Brain microvascular endothelial cell (primary cell): ENCODE measurements at regions not wholly inside any gene's neighbourhood (a gene's known extent, or its start where the extent isn't known, plus 50 kb on each side); places are given as distances from the start of the nearest gene placed in this dataset.

Experiments
- DNase-seq: peaks from one replicate; pipeline ENCODE4 v3.0.0-alpha.2; 2020
- H3K27ac ChIP-seq: fragments of 250-450 bp; sonication (Bioruptor Pico); 2 replicates; pipeline ENCODE4 v1.5.1; 2020; ENCODE audit warnings: mild to moderate bottlenecking, moderate library complexity
- H3K27me3 ChIP-seq: fragments of 250-450 bp; sonication (Bioruptor Pico); replicated peaks from 2 replicates; pipeline ENCODE4 v1.5.1; 2020; ENCODE audit warnings: mild to moderate bottlenecking
- H3K36me3 ChIP-seq: fragments of 250-450 bp; sonication (Bioruptor Pico); replicated peaks from 2 replicates; pipeline ENCODE4 v1.5.1; 2020; ENCODE audit warnings: mild to moderate bottlenecking
- H3K4me3 ChIP-seq: 2 replicates; pipeline ENCODE4 v1.5.1; 2011; ENCODE audit warnings: low read depth, mild to moderate bottlenecking, control low read depth, low read length, moderate library complexity
- CTCF ChIP-seq: IDR thresholded peaks from 2 replicates; pipeline ENCODE4 v1.5.1; 2011; ENCODE audit warnings: low read depth, mild to moderate bottlenecking, moderate library complexity, low read length, control low read depth, inconsistent platforms; ENCODE audit errors: missing control alignments
- in situ Hi-C: cut with HindIII; loops from 2 replicates; pipeline ENCODE4 v1.10.0; 2017; ENCODE audit warnings: low sequenced_read_pairs, low pct_ligation_motif_present

- Histone ChIP-seq H3K27me3 (no peaks in the 10 kb centered on the region), H3K4me3 (no peak overlapping the region), H3K36me3 (no peaks in the 10 kb centered on the region), H3K27ac (no peak overlapping the region)
- no peak for TF ChIP-seq CTCF
- DNase-seq = no peak
- in situ Hi-C loops = no loop called here
Observed at GRCh38 chr12:30578426-30578825, 117.2 kb downstream of the IPO8 start.

GRCh38 chr12:30573145-30573544, 122.5 kb downstream of the IPO8 start:
- no peak for DNase-seq
- Histone ChIP-seq H3K4me3 (no peak overlapping the region), H3K27ac (no peak overlapping the region), H3K36me3 (no peaks in the 10 kb centered on the region), H3K27me3 (no peaks in the 10 kb centered on the region)
- TF ChIP-seq CTCF = no peak
- in situ Hi-C loops = no loop called here

DNA sequence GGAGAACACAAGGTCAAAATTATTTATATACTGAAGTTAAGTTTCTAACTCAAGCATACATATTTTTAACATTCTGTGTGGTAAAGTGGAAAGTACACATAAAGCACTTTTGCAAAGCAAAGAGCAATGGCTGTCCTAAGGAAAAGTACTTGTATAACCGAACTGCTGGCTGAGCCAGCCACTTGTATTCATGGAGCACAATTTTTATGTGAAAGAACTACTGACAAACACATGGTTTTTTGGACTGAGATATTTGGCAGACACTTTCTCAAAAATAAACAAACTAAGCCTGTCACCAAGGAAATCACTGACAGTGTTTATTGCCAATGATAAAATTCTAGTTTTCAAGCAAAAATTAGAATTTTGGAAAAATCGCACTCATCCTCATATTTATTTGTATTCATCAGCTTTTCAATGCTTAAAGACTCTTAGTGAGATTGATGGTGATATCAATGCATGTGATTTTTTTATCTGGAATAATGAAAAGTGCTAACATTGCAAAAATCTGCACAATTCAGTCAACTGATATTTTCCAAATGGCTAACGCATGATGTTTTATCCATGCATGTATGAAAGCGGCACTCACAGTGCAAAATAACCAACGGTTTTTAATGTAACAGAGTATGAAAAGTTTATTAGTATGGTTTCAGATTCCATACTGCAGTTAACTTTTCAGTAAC, 125.3 kb downstream of the IPO8 start:
- no peaks in the 10 kb centered on the region for H3K27me3 ChIP-seq
- TF ChIP-seq CTCF = no peak
- DNase-seq = no peak
- no peak overlapping the region for H3K27ac ChIP-seq
- in situ Hi-C loops = no loop called here
- H3K4me3 ChIP-seq = no peak overlapping the region
- no peaks in the 10 kb centered on the region for H3K36me3 ChIP-seq

DNA sequence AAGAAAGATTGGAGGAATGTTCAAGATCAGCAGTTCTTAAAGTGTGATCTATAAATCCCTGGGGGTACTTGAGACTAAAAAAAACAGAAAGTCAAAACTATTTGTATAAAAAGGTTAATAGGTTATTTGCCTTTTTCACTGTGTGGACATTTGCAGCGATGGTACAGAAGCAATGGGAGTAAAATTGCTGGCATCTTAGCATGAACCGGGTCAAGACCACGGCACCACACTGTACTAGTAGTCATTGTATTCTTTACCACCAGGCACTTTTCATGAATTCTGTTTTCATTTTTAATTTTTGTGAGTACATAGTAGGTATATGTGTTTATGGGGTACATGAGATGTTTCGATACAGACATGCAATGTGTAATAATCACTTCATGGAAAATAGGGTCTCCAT, 126.2 kb downstream of the IPO8 start:
- TF ChIP-seq CTCF = no peak
- Histone ChIP-seq H3K27me3 (no peaks in the 10 kb centered on the region), H3K36me3 (no peaks in the 10 kb centered on the region), H3K4me3 (no peak overlapping the region), H3K27ac (no peak overlapping the region)
- in situ Hi-C loops = no loop called here
- no peak for DNase-seq

- no peak for DNase-seq
- in situ Hi-C loops = no loop called here
- Histone ChIP-seq H3K36me3 (no peaks in the 10 kb centered on the region), H3K4me3 (no peak overlapping the region), H3K27me3 (no peaks in the 10 kb centered on the region), H3K27ac (no peak overlapping the region)
- TF ChIP-seq CTCF = no peak
Observed at GRCh38 chr12:30568453-30568852, 127.2 kb downstream of the IPO8 start.

DNA sequence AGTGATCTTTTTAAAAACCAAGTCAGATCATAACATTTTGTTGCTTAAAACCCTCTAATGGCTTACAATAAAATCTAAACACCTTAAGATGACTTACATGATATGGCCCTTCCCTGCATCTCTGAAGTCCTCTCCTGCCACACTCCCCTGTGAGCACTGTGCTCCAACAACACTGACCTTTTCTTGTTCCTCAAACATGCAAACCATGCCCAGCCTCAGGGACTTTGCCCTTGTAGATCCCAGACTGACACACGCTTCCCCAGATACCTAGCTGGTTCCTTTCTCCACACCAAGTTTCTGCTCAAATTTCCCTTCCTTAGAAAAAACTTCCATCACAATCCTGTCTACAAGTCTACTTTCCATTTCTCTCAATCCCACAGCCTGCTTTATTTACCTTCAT, 128.6 kb downstream of the IPO8 start:
- no peak for DNase-seq
- no peak overlapping the region for H3K27ac ChIP-seq
- TF ChIP-seq CTCF = no peak
- H3K27me3 ChIP-seq = no peaks in the 10 kb centered on the region
- in situ Hi-C loops = no loop called here
- no peaks in the 10 kb centered on the region for H3K36me3 ChIP-seq
- no peak overlapping the region for H3K4me3 ChIP-seq
